Endothelial cell of umbilical vein (primary cell): ENCODE measurements at regions not wholly inside any gene's neighbourhood (a gene's known extent, or its start where the extent isn't known, plus 50 kb on each side); places are given as distances from the start of the nearest gene placed in this dataset.

Source experiments
- BruUV-seq: library from RNA; stranded (reverse); fragments of 400-500 nt; replicated peaks from 2 replicates; lab custom pipeline; 2021; lab: Mats Ljungman, UMichigan
- CTCF ChIA-PET: fragments of 300-600, 350-600 bp; sonication (Branson Sonifier 250); formaldehyde crosslinking; loops from one replicate; lab custom pipeline; 2021; ENCODE audit warnings: antibody characterized with exemption, inconsistent platforms; lab: Charles Lee
- POLR2A ChIA-PET: fragments of 300-600, 350-600 bp; sonication (Branson Sonifier 250); formaldehyde crosslinking; loops from one replicate; lab custom pipeline; 2021; ENCODE audit warnings: antibody characterized with exemption, inconsistent platforms; lab: Charles Lee
- DNase-seq: peaks from one replicate; pipeline ENCODE4 v3.0.0-alpha.2; 2011; ENCODE audit warnings: low read depth, low spot score
- FAIRE-seq: peaks from 2 replicates; lab custom pipeline; 2011; peaks lifted over from hg19 to GRCh38; lab: Jason Lieb, UNC
- H2AFZ ChIP-seq: 2 replicates; pipeline ENCODE4 v1.6.0; 2012; ENCODE audit warnings: low read depth, low read length, control low read depth, inconsistent platforms
- H3K27ac ChIP-seq: 2 replicates; pipeline ENCODE4 v1.5.1; 2011; ENCODE audit warnings: low read depth, mild to moderate bottlenecking, control low read depth, low read length, moderate library complexity; ENCODE audit not compliant: insufficient read depth
- H3K27me3 ChIP-seq, 2 experiments: 2 replicates each; pipeline versions ENCODE4 v1.6.0 to v1.6.1; 2011; ENCODE audit warnings: low read length in 2 of 2, mixed read lengths in 1 of 2; ENCODE audit not compliant: control insufficient read depth in 2 of 2, insufficient read depth in 2 of 2
- H3K36me3 ChIP-seq, 2 experiments: 2 replicates in 1 of 2; 3 replicates in 1 of 2; pipeline ENCODE4 v1.5.1; 2011; ENCODE audit warnings: low read length in 2 of 2, mild to moderate bottlenecking in 1 of 2, moderate library complexity in 1 of 2; ENCODE audit not compliant: control insufficient read depth in 2 of 2, insufficient read depth in 2 of 2; ENCODE audit errors: extremely low read depth in 1 of 2
- H3K4me1 ChIP-seq: 3 replicates; pipeline ENCODE4 v1.5.1; 2011; ENCODE audit warnings: mild to moderate bottlenecking, low read length; ENCODE audit not compliant: control insufficient read depth, insufficient read depth; ENCODE audit errors: extremely low read depth
- H3K4me2 ChIP-seq: 2 replicates; pipeline ENCODE4 v1.6.1; 2011; ENCODE audit warnings: low read length, control low read depth, mixed read lengths; ENCODE audit not compliant: insufficient read depth
- H3K4me3 ChIP-seq, 3 experiments: fragments of 200-600 bp in 1 of 3; sonication (generic), shearing (Covaris generic) in 1 of 3; replicated peaks in 1 of 3; 2 replicates each; pipeline ENCODE4 v1.5.1; 2011 to 2016; ENCODE audit warnings: control low read depth in 3 of 3, low read length in 3 of 3, mild to moderate bottlenecking in 2 of 3, inconsistent platforms in 1 of 3, low read depth in 1 of 3, moderate library complexity in 1 of 3; ENCODE audit not compliant: insufficient read depth in 1 of 3
- H3K79me2 ChIP-seq: 2 replicates; pipeline ENCODE4 v1.6.0; 2012; ENCODE audit warnings: low read length, inconsistent platforms; ENCODE audit not compliant: control insufficient read depth, insufficient read depth
- H3K9ac ChIP-seq: replicated peaks from 2 replicates; pipeline ENCODE3; 2011; ENCODE audit warnings: low read length, control low read depth; ENCODE audit not compliant: insufficient read depth; ENCODE audit errors: extremely low read depth
- H3K9me1 ChIP-seq: replicated peaks from 3 replicates; pipeline ENCODE4 v1.6.0; 2011; ENCODE audit warnings: mild to moderate bottlenecking, low read length; ENCODE audit not compliant: control insufficient read depth, insufficient read depth; ENCODE audit errors: extremely low read depth
- H3K9me3 ChIP-seq: replicated peaks from 2 replicates; pipeline ENCODE4 v1.5.1; 2012; ENCODE audit warnings: low read length, inconsistent platforms; ENCODE audit not compliant: control insufficient read depth, insufficient read depth
- H4K20me1 ChIP-seq: replicated peaks from 2 replicates; pipeline ENCODE3; 2011; ENCODE audit warnings: mild to moderate bottlenecking, low read length; ENCODE audit not compliant: control insufficient read depth, insufficient read depth; ENCODE audit errors: extremely low read depth
- EZH2 ChIP-seq: IDR thresholded peaks from 2 replicates; pipeline ENCODE4 v1.6.1; 2012; ENCODE audit warnings: borderline replicate concordance, low read depth, mild to moderate bottlenecking, moderate library complexity, low read length, inconsistent platforms; ENCODE audit not compliant: severe bottlenecking
- GATA2 ChIP-seq: IDR thresholded peaks from 2 replicates; pipeline ENCODE4 v1.7.0; 2011; ENCODE audit warnings: low read depth, mild to moderate bottlenecking, moderate library complexity, mixed read lengths, low read length; ENCODE audit not compliant: insufficient read length, insufficient read depth
- JUN ChIP-seq: IDR thresholded peaks from 2 replicates; pipeline ENCODE4 v1.6.1; 2011; ENCODE audit warnings: borderline replicate concordance, low read depth; ENCODE audit not compliant: insufficient read length, insufficient read depth
- MYC ChIP-seq: IDR thresholded peaks from one replicate; pipeline ENCODE4 v1.6.1; 2011; ENCODE audit warnings: mild to moderate bottlenecking, low read depth, low read length
- POLR2A ChIP-seq: IDR thresholded peaks from 2 replicates; pipeline ENCODE4 v1.6.1; 2012; ENCODE audit warnings: low read depth, mild to moderate bottlenecking, control low read depth, low read length
- dilution Hi-C: fragments of 300-500 bp; cut with MboI; formaldehyde crosslinking; loops from one replicate; pipeline ENCODE4 v1.15.0; 2019; ENCODE audit warnings: low sequenced_read_pairs; ENCODE audit not compliant: extremely low pct_ligation_motif_present
- intact Hi-C: fragments of 100-400 bp; cut with micrococcal nuclease; formaldehyde crosslinking; loops from one replicate; pipeline ENCODE4 v1.10.0; 2022
- TF ChIP-seq, protein P1 (sequence below): IDR thresholded peaks from 2 replicates; pipeline ENCODE4 v1.6.1; 2011; ENCODE audit not compliant: insufficient read depth, insufficient read length
- TF ChIP-seq, protein P2 (sequence below), 2 donors: IDR thresholded peaks; 1 replicate in 1 of 2; 2 replicates in 1 of 2; pipeline ENCODE4 v1.5.1; 2011; ENCODE audit warnings: low read length in 2 of 2, mild to moderate bottlenecking in 2 of 2, moderate library complexity in 2 of 2, control low read depth in 1 of 2, inconsistent platforms in 1 of 2, low read depth in 1 of 2; ENCODE audit not compliant: insufficient read depth in 1 of 2; ENCODE audit errors: extremely low read depth in 1 of 2

GRCh38 chr1:8147956-8148355 lies 121.8 kb upstream of the ERRFI1 start:
- no TSS peak for BruUV-seq

More at GRCh38 chr1:8147956-8148355, 121.8 kb upstream of the ERRFI1 start:
- POLR2A ChIA-PET = no interaction called here
- H4K20me1 ChIP-seq = no peaks in the 10 kb centered on the region
- intact Hi-C loops = no loop called here
- no peak for DNase-seq
- no peaks in the 10 kb centered on the region for H3K9me3 ChIP-seq
- H3K27ac ChIP-seq = no peak overlapping the region
- no peaks in the 10 kb centered on the region for H3K79me2 ChIP-seq
- dilution Hi-C loops = no loop called here
- H3K4me2 ChIP-seq = no peak overlapping the region
- no peak overlapping the region for H3K4me3 ChIP-seq
- no peaks in the 10 kb centered on the region for H3K27me3 ChIP-seq
- no peaks in the 10 kb centered on the region for H3K9me1 ChIP-seq
- H3K36me3 ChIP-seq = no peaks in the 10 kb centered on the region
- no peak overlapping the region for H3K9ac ChIP-seq
- TF ChIP-seq, protein P1, sequence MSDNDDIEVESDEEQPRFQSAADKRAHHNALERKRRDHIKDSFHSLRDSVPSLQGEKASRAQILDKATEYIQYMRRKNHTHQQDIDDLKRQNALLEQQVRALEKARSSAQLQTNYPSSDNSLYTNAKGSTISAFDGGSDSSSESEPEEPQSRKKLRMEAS = no peak
- TF ChIP-seq POLR2A (no peak), JUN (no peak), GATA2 (no peak), MYC (no peak), EZH2 (no peak)
- TF ChIP-seq, protein P2, sequence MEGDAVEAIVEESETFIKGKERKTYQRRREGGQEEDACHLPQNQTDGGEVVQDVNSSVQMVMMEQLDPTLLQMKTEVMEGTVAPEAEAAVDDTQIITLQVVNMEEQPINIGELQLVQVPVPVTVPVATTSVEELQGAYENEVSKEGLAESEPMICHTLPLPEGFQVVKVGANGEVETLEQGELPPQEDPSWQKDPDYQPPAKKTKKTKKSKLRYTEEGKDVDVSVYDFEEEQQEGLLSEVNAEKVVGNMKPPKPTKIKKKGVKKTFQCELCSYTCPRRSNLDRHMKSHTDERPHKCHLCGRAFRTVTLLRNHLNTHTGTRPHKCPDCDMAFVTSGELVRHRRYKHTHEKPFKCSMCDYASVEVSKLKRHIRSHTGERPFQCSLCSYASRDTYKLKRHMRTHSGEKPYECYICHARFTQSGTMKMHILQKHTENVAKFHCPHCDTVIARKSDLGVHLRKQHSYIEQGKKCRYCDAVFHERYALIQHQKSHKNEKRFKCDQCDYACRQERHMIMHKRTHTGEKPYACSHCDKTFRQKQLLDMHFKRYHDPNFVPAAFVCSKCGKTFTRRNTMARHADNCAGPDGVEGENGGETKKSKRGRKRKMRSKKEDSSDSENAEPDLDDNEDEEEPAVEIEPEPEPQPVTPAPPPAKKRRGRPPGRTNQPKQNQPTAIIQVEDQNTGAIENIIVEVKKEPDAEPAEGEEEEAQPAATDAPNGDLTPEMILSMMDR (IDR thresholded peaks at IDR 0.05; ENCODE audit: extremely low read depth in 1 of 2, insufficient read depth in 1 of 2, low read depth in 1 of 2, low read length in 2 of 2) = no peak
- CTCF ChIA-PET = interaction anchor here (0.5 to 1.0 kb wide), 2 partner anchors 10 to 102 kb away, joined by 3 to 4 read pairs; no protein-coding TSS in a partner anchor
- no peak for FAIRE-seq
- no peaks in the 10 kb centered on the region for H3K4me1 ChIP-seq
- no peak overlapping the region for H2AFZ ChIP-seq
